ENCODE measurements at regions not wholly inside any gene's neighbourhood (a gene's known extent, or its start where the extent isn't known, plus 50 kb on each side); places are given as distances from the start of the nearest gene placed in this dataset.

DNA sequence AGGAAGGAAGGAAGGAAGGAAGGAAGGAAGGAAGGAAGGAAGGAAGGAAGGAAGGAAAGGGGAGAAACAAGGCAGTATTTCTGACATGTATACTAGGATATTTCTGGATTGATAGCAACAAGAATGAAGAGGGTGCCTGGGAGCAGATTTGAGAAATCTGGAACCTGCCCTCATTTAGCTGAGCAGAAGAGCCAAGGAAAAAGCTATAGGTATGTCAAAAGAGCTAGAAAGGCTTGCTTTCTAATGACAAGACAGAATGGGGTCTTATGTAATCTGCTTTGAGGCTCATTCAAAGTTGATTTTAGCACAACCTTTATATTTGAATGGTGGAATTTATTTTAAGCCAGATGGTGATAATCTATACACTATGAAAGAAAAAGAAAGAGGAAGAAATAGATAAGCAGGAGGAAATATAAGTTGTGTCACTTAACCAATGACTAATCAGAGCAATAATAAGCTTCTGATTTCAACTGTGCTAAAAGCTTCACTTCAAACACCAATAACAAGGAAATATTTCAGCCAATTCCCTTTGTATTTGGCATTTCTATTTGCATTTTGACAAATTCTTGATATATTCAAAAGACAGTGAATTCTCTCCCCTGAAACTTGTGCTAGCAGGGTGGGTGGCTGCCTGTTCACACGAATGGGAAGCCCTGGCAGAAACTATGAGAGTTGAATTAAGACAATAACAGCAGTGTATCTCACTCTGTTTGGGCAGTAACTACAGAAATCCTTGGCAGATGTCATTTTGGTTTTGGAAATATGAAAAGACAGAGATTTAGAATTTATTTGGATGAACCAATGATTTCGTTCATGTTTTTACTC lies 76.3 kb upstream of the FLRT2 start:
- Histone ChIP-seq H3K27me3 (ENCODE audit: control insufficient read depth, insufficient read depth, low read length) (no peaks in the 10 kb centered on the region), H3K27ac (ENCODE audit: low read depth, low read length) (no peak overlapping the region), H3K4me3 (ENCODE audit: low read depth, low read length) (no peak overlapping the region), H3K4me1 (ENCODE audit: control insufficient read depth, insufficient read depth, low read length) (no peaks in the 10 kb centered on the region), H3K9me3 (ENCODE audit: control insufficient read depth, insufficient read depth, low read length) (no peaks in the 10 kb centered on the region), H3K36me3 (ENCODE audit: control insufficient read depth, insufficient read depth, low read length) (no peaks in the 10 kb centered on the region)
- 71% methylated on average over 1 of the region's 2 CpGs for WGBS (ENCODE audit: insufficient coverage)
- DNase-seq (ENCODE audit: low read depth in 4 of 6, low spot score in 6 of 6) = peak in 1 of 6 donors; percentile 14

DNA sequence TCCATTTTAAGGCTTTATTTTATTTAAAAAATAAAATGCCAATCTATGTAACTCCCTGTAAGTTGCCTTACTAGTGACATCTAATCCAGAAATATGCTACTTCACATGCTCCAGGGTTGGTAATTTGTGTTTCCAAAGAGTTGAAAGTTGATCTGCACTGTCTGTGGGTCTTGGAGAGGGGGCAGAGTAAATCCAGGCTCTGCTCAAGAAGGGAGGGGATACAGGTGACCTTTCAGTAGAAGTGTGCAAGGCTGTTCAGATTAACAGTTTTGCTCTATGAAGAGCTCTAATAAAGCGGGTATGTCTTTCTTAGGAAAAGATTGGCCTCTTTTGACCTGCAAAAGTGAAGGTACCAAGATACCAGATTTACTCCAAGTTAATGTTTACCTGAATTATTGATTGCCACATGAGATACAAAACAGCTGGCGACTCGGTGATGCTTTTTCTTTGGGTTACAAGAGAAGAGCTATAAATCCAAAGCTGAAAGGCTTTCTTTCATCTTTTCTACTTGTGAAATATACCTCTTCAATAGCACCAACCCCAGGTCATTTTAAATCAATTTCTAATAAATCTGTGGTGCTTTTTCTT lies 75.6 kb upstream of the FLRT2 start:
- no peaks in the 10 kb centered on the region for H3K27me3 ChIP-seq (ENCODE audit: control insufficient read depth, insufficient read depth, low read length)
- H3K27ac ChIP-seq (ENCODE audit: low read depth, low read length) = no peak overlapping the region
- no peaks in the 10 kb centered on the region for H3K4me1 ChIP-seq (ENCODE audit: control insufficient read depth, insufficient read depth, low read length)
- no CpG with 5 or more reads among the region's 3 CpGs for WGBS (ENCODE audit: insufficient coverage)
- no peaks in the 10 kb centered on the region for H3K9me3 ChIP-seq (ENCODE audit: control insufficient read depth, insufficient read depth, low read length)
- DNase-seq (ENCODE audit: low read depth in 4 of 6, low spot score in 6 of 6) = no peak
- no peak overlapping the region for H3K4me3 ChIP-seq (ENCODE audit: low read depth, low read length)
- H3K36me3 ChIP-seq (ENCODE audit: control insufficient read depth, insufficient read depth, low read length) = no peaks in the 10 kb centered on the region

DNA sequence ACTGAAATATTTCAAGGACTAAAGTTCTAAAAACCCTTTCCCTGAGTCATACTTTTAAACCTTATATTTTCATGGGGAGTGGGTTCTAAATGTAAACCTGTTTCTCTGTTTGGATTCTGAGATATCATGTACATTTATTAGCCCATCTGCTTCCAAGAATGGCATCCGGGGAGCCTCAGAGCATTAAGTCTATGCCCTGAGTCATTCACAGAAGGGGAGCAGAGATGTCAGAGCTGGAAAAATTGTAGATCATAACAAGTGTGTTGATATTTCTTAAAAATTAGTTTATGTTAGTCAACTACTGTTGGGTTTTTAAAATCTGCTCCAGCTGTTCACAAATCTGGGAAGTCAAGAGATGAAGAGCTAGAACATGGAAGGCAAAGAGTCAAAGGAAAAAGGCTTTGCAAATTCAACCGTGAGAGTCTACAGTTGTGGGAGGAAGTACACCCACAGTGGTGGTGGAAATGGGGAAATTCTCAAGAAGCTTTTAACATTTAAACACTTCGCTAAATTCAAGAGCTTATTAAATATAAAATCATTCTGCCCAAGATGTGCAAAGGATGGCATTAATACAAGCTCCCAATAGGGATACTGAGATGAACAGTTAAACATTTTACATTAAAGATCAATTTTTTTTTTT lies 70.5 kb upstream of the FLRT2 start:
- Histone ChIP-seq H3K9me3 (ENCODE audit: control insufficient read depth, insufficient read depth, low read length) (no peaks in the 10 kb centered on the region), H3K36me3 (ENCODE audit: control insufficient read depth, insufficient read depth, low read length) (no peaks in the 10 kb centered on the region), H3K4me1 (ENCODE audit: control insufficient read depth, insufficient read depth, low read length) (no peaks in the 10 kb centered on the region), H3K27ac (ENCODE audit: low read depth, low read length) (no peak overlapping the region), H3K27me3 (ENCODE audit: control insufficient read depth, insufficient read depth, low read length) (no peaks in the 10 kb centered on the region), H3K4me3 (ENCODE audit: low read depth, low read length) (no peak overlapping the region)
- no peak for DNase-seq (ENCODE audit: low read depth in 4 of 6, low spot score in 6 of 6)
- no CpG with 5 or more reads among the region's 3 CpGs for WGBS (ENCODE audit: insufficient coverage)

DNA sequence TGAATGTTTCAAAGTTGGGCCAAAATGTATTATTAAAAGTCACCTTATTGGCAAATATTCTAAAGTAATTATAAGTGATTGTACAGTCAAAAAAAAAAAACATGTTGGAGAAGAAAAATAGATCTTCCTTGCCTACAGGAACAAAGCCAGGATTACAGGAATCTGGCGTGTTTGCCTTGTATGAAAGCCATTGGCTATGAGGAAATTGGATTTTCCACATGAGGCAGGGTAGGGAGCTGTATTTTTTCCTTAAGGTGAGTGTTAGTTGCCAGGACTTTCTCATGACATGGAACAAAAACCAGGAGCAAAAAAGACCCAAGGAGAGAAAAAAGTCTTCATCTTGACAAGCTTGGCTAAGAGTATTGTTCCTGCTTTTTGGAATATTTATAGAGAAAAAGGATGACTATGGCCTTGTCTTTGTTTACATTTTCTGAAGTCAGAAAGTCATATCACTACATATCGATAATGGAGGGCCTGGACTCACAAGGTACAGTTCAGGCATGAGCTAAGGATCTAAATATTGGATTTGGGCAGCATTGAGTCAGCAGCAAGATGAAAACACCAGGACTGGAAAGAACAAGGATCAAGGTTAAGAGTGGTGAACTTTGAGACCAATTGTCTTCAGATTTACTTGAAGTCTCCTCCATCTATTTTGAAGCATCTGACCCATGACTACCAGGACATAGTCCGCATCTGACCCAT lies 68.4 kb upstream of the FLRT2 start:
- H3K27ac ChIP-seq (ENCODE audit: low read depth, low read length) = no peak overlapping the region
- 63% methylated on average over 2 of the region's 3 CpGs for WGBS (ENCODE audit: insufficient coverage)
- DNase-seq (ENCODE audit: low read depth in 4 of 6, low spot score in 6 of 6) = no peak
- no peaks in the 10 kb centered on the region for H3K27me3 ChIP-seq (ENCODE audit: control insufficient read depth, insufficient read depth, low read length)
- H3K36me3 ChIP-seq (ENCODE audit: control insufficient read depth, insufficient read depth, low read length) = no peaks in the 10 kb centered on the region
- H3K4me1 ChIP-seq (ENCODE audit: control insufficient read depth, insufficient read depth, low read length) = no peaks in the 10 kb centered on the region
- H3K9me3 ChIP-seq (ENCODE audit: control insufficient read depth, insufficient read depth, low read length) = no peaks in the 10 kb centered on the region
- H3K4me3 ChIP-seq (ENCODE audit: low read depth, low read length) = no peak overlapping the region

DNA sequence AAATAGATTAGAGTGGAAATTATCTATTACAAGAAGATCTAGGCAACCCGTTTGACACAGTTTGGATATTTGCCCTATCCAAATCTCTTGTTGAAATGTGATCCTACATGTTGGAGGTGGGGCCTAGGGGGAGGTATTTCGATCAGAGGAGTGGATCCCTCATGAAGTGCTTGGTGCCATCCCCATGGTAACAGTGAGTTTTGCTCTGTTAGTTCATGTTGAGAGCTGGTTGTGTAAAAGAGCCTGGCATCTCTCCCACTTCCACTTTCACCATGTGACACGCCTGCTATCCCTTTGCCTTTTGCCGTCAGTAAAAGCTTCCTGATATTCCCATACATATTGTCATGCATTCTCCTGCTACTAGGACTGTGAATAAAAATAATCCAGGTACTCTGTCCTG lies 66.4 kb upstream of the FLRT2 start:
- Histone ChIP-seq H3K27ac (ENCODE audit: low read depth, low read length) (no peak overlapping the region), H3K27me3 (ENCODE audit: control insufficient read depth, insufficient read depth, low read length) (no peaks in the 10 kb centered on the region), H3K36me3 (ENCODE audit: control insufficient read depth, insufficient read depth, low read length) (no peaks in the 10 kb centered on the region), H3K4me3 (ENCODE audit: low read depth, low read length) (no peak overlapping the region), H3K9me3 (ENCODE audit: control insufficient read depth, insufficient read depth, low read length) (no peaks in the 10 kb centered on the region), H3K4me1 (ENCODE audit: control insufficient read depth, insufficient read depth, low read length) (no peaks in the 10 kb centered on the region)
- DNase-seq (ENCODE audit: low read depth in 4 of 6, low spot score in 6 of 6) = no peak
- WGBS (ENCODE audit: insufficient coverage) = no CpG with 5 or more reads among the region's 4 CpGs

DNA sequence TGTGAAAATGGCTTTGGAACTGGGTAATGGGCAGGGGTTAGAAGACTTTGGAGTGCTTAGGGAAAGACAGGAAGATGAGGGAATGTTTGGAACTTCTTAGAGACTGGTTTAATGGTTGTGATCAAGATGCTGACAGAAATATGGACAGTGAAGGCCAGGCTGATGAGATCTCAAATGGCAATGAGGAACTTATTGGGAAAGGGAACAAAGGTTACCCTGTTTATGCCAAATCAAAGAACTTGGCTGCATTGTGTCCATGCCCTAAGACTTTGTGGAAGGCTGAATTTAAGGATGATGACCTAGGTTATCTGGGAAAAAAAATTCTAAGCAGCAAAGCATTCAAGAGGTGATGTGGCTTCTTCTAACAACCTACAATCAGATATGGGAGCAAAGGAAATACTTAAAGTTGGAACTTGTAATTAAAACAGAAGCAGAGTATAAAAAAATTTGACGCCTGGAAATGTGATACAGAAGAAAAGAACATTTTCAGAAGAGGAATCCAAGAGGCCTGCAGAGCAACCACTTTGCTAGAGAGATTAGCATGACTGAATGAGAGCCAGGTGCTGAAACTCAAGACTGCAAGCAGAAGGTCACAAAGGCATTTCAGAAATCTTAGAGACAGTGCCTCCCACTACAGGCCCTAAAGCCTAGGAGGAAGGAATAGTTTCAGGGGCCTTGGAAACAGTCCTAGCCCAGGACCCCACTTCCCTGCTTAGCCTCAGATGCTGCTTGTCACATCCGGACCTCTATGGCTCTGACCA lies 65.6 kb upstream of the FLRT2 start:
- Histone ChIP-seq H3K27ac (ENCODE audit: low read depth, low read length) (no peak overlapping the region), H3K9me3 (ENCODE audit: control insufficient read depth, insufficient read depth, low read length) (no peaks in the 10 kb centered on the region), H3K27me3 (ENCODE audit: control insufficient read depth, insufficient read depth, low read length) (no peaks in the 10 kb centered on the region), H3K4me3 (ENCODE audit: low read depth, low read length) (no peak overlapping the region), H3K4me1 (ENCODE audit: control insufficient read depth, insufficient read depth, low read length) (no peaks in the 10 kb centered on the region), H3K36me3 (ENCODE audit: control insufficient read depth, insufficient read depth, low read length) (no peaks in the 10 kb centered on the region)
- DNase-seq (ENCODE audit: low read depth in 4 of 6, low spot score in 6 of 6) = no peak
- WGBS (ENCODE audit: insufficient coverage) = 95% methylated on average over 2 of the region's 2 CpGs

DNA sequence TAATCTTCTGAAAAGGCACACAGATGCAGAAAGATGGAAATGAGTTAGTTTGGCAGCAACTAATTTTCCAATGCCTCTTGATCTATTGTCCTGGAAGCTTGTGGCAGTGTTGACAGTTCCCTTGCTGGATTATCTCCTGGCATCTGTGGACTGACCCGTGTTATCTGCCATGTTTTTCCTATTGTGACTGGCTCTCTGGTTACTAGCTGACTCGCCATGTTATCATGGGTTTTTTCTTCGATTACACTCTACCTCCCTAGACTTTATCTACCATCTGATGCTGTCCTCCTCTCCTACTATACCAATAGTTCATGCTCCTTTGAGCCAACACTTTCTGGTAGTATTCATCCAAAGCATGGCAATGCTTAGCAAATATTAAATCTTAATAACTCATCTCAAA lies 63.3 kb upstream of the FLRT2 start:
- no peak overlapping the region for H3K27ac ChIP-seq (ENCODE audit: low read depth, low read length)
- WGBS (ENCODE audit: insufficient coverage) = 86% methylated on average over 3 of the region's 3 CpGs
- no peaks in the 10 kb centered on the region for H3K27me3 ChIP-seq (ENCODE audit: control insufficient read depth, insufficient read depth, low read length)
- no peak overlapping the region for H3K4me3 ChIP-seq (ENCODE audit: low read depth, low read length)
- H3K36me3 ChIP-seq (ENCODE audit: control insufficient read depth, insufficient read depth, low read length) = no peaks in the 10 kb centered on the region
- DNase-seq (ENCODE audit: low read depth in 4 of 6, low spot score in 6 of 6) = no peak
- H3K9me3 ChIP-seq (ENCODE audit: control insufficient read depth, insufficient read depth, low read length) = no peaks in the 10 kb centered on the region
- H3K4me1 ChIP-seq (ENCODE audit: control insufficient read depth, insufficient read depth, low read length) = no peaks in the 10 kb centered on the region

DNA sequence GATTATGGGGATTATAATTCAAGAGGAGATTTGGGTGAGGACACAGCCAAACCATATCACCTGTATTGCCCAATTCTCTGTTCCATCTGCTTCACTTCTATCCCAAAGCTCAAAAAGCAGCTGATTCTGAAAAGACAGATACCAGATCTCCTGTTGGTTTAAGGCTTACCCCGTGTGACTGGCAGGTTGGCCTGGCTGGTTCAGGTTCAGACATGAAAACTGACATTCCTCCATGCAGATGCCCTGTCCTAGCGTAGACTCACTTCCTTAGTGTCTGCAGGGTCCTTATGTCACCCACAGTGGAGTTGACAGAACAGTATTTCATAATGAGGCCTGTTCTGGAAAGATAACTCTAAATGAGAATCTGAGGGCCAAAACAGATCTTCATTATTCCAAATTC lies 61.1 kb upstream of the FLRT2 start:
- no peak for DNase-seq (ENCODE audit: low read depth in 4 of 6, low spot score in 6 of 6)
- Histone ChIP-seq H3K4me3 (ENCODE audit: low read depth, low read length) (no peak overlapping the region), H3K27me3 (ENCODE audit: control insufficient read depth, insufficient read depth, low read length) (no peaks in the 10 kb centered on the region), H3K4me1 (ENCODE audit: control insufficient read depth, insufficient read depth, low read length) (no peaks in the 10 kb centered on the region), H3K9me3 (ENCODE audit: control insufficient read depth, insufficient read depth, low read length) (no peaks in the 10 kb centered on the region), H3K27ac (ENCODE audit: low read depth, low read length) (no peak overlapping the region), H3K36me3 (ENCODE audit: control insufficient read depth, insufficient read depth, low read length) (no peaks in the 10 kb centered on the region)
- 64% methylated on average over 2 of the region's 2 CpGs for WGBS (ENCODE audit: insufficient coverage)

DNA sequence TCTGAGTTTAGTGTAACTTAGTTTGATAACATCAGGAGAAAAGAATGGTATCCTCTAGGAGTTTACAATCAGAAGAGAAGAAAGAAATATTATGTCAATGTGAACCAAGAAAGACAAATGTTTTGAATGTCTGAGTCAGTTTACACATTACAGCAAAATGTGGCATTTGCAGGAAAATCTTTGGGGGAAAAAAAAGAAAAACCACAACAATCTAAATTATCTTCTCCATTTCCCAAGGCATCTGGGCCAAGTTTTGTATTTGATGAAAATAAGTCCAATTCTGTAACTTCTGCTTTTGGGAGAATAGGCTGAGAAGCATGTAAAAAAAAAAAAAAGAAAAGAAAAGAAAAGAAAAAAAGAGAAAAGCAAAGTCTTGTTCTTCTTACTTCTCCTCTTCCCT lies 58.8 kb upstream of the FLRT2 start:
- no peak for DNase-seq (ENCODE audit: low read depth in 4 of 6, low spot score in 6 of 6)
- H3K9me3 ChIP-seq (ENCODE audit: control insufficient read depth, insufficient read depth, low read length) = no peaks in the 10 kb centered on the region
- H3K4me1 ChIP-seq (ENCODE audit: control insufficient read depth, insufficient read depth, low read length) = no peaks in the 10 kb centered on the region
- no peak overlapping the region for H3K4me3 ChIP-seq (ENCODE audit: low read depth, low read length)
- H3K36me3 ChIP-seq (ENCODE audit: control insufficient read depth, insufficient read depth, low read length) = no peaks in the 10 kb centered on the region
- H3K27ac ChIP-seq (ENCODE audit: low read depth, low read length) = no peak overlapping the region
- H3K27me3 ChIP-seq (ENCODE audit: control insufficient read depth, insufficient read depth, low read length) = no peaks in the 10 kb centered on the region
